H7 (cell line): ENCODE measurements at regions not wholly inside any gene's neighbourhood (a gene's known extent, or its start where the extent isn't known, plus 50 kb on each side); places are given as distances from the start of the nearest gene placed in this dataset.

Source experiments
- DNase-seq: peaks from one replicate; pipeline ENCODE4 v3.0.0; 2012
- H3K27me3 ChIP-seq: 2 replicates; pipeline ENCODE4 v1.6.0; 2011; ENCODE audit warnings: mild to moderate bottlenecking, low read length; ENCODE audit not compliant: control insufficient read depth, insufficient read depth
- H3K36me3 ChIP-seq: replicated peaks from 2 replicates; pipeline ENCODE4 v1.5.1; 2011; ENCODE audit warnings: low read length; ENCODE audit not compliant: control insufficient read depth, insufficient read depth
- H3K4me3 ChIP-seq: 2 replicates; pipeline ENCODE4 v1.5.1; 2011; ENCODE audit warnings: low read depth, mild to moderate bottlenecking, control low read depth, low read length, moderate library complexity; ENCODE audit not compliant: insufficient read depth

DNA sequence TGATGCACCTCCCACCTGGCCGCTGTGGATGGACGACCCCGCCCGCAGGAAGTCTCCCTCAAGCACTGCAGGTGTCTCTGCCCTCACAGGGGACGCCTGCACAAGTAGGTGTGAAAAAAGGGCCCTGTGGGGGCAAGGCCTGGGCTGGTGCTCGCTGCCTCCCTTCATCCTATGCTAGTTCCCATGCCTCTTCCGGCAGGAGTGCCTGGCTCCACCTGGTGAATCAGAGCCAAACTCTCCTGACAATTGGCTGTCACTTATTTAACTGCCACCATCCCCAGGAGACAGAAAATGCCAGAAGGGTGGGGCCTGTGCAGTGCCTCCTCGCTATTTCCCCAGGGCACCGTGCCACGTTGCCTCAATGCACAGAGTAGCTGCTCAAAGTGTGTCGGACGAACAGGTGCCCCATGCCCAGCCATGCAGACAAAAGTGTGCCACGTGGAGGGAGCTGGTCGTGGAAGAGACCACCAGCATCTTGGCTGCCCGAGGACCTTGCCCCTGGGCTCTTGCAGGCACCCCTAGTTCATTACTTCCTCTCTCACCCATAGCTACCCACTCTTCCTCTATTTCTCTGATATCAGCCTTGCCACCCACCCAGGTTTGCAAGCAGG, 170.7 kb downstream of the SEC14L1 start:
- no peak overlapping the region for H3K4me3 ChIP-seq
- H3K36me3 ChIP-seq, result peaks cover 2% of the 10 kb centered on the region
- no peaks in the 10 kb centered on the region for H3K27me3 ChIP-seq
- DNase-seq, result no peak

- H3K36me3 ChIP-seq, result peaks cover 2% of the 10 kb centered on the region
- no peak for DNase-seq
These were observed 171.4 kb downstream of the SEC14L1 start for GRCh38 chr17:77312061-77312701.

DNA sequence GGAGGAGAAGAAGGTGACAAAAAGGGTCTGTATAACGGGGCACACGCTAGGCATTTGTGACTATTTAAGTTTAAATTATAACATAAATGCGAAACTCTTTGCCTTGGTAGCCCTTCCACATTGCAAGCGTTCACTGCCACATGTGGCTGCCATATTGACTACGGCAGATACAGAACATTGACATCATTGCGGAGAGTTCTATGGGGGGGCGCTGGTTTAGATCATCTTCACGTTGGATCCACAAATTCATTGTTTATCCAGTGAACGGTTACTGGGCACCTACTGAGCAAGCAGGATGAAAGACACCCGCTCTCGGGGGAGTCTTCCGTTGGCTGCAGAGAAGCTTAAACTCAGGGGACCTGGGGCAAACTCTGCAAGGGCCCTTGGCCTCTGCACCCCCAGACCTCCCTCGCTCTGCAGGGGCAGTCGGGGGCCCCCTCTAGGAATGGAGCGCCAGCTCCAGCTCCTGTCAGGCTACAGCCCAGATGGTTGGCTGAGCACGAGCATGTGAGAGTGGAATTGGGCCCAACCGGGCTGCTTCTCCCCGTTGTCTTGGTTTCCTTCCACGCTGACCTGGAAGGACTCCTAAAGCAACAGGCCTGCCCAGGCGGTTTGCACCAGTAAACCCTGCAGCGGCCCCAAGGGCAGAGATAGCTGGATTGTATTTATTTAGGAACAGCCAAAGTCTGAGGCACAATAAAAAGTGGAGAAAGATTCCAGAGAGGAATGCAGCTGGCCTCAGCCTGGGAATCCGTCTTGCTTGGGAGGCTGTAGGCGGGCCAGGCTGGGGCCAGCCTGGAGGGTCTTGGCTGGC, 172.2 kb downstream of the SEC14L1 start:
- peak; percentile 63 for DNase-seq
- no peaks in the 10 kb centered on the region; the same call in 1 of the 2 replicates for H3K36me3 ChIP-seq

More at GRCh38 chr17:77312061-77312701, 171.4 kb downstream of the SEC14L1 start:
- Histone ChIP-seq H3K4me3 (no peak overlapping the region), H3K27me3 (no peaks in the 10 kb centered on the region)

DNA sequence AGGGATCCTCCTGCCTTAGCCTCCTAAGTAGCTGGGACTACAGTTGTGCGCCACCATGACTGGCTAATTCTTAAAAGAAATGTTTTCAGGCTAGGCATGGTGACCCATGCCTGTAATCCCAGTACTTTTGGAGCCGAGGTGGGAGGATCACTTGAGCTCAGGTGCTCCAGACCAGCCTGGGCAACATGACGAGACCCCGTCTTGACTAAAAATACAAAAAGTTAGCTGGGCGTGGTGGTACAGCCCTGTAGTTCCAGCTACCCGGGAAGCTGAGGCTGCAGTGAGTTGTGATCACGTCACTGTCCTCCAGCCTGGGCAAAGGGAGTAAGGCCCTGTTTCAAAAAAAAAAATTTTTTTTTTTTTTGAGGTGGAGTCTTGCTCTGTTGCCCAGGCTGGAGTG, 173.1 kb downstream of the SEC14L1 start:
- no peak for DNase-seq
- Histone ChIP-seq H3K27me3 (no peaks in the 10 kb centered on the region), H3K4me3 (no peak overlapping the region), H3K36me3 (no peaks in the 10 kb centered on the region; the same call in 1 of the 2 replicates)

More for the DNA sequence above, 172.2 kb downstream of the SEC14L1 start:
- no peak overlapping the region for H3K4me3 ChIP-seq
- no peaks in the 10 kb centered on the region for H3K27me3 ChIP-seq

- Histone ChIP-seq H3K27me3 (no peaks in the 10 kb centered on the region), H3K4me3 (no peak overlapping the region), H3K36me3 (no peaks in the 10 kb centered on the region; the same call in 1 of the 2 replicates)
- DNase-seq, result peak; percentile 59
These were observed 173.8 kb downstream of the SEC14L1 start for GRCh38 chr17:77314601-77315000.

- H3K4me3 ChIP-seq, result no peak overlapping the region
- H3K36me3 ChIP-seq, result no peaks in the 10 kb centered on the region; the same call in 1 of the 2 replicates
- no peak for DNase-seq
- H3K27me3 ChIP-seq, result no peaks in the 10 kb centered on the region
These were observed 174.2 kb downstream of the SEC14L1 start for GRCh38 chr17:77315010-77315409.

- Histone ChIP-seq H3K27me3 (no peaks in the 10 kb centered on the region), H3K4me3 (no peak overlapping the region), H3K36me3 (no peaks in the 10 kb centered on the region; the same call in 1 of the 2 replicates)
- peak; percentile 70 for DNase-seq
These were observed 174.9 kb downstream of the SEC14L1 start for GRCh38 chr17:77315551-77316190.

- Histone ChIP-seq H3K27me3 (no peaks in the 10 kb centered on the region), H3K4me3 (no peak overlapping the region), H3K36me3 (no peaks in the 10 kb centered on the region; the same call in 1 of the 2 replicates)
- DNase-seq, result peak; percentile 92
These were observed 175.4 kb downstream of the SEC14L1 start for GRCh38 chr17:77316191-77316641.

DNA sequence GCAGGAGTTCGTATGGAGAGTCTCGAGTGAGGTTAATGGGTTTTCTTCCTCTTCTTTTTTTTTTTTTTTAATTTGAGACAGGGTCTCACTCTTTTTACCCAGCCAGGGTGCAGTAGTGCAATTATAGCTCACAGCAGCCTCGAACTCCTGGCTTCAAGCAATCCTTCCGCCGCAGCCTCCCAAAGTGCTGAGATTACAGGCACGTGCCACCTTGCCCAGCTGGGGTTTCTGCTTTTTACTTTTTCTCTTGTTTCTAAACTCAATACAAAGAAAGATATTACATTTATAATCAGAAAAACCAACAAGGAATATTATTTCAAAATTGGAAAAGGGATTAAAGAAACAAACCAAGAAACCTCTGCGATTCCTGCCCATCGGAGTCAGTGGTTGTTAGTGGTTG, 175.9 kb downstream of the SEC14L1 start:
- DNase-seq, result no peak
- Histone ChIP-seq H3K27me3 (no peaks in the 10 kb centered on the region), H3K36me3 (no peaks in the 10 kb centered on the region; the same call in 1 of the 2 replicates), H3K4me3 (no peak overlapping the region)

DNA sequence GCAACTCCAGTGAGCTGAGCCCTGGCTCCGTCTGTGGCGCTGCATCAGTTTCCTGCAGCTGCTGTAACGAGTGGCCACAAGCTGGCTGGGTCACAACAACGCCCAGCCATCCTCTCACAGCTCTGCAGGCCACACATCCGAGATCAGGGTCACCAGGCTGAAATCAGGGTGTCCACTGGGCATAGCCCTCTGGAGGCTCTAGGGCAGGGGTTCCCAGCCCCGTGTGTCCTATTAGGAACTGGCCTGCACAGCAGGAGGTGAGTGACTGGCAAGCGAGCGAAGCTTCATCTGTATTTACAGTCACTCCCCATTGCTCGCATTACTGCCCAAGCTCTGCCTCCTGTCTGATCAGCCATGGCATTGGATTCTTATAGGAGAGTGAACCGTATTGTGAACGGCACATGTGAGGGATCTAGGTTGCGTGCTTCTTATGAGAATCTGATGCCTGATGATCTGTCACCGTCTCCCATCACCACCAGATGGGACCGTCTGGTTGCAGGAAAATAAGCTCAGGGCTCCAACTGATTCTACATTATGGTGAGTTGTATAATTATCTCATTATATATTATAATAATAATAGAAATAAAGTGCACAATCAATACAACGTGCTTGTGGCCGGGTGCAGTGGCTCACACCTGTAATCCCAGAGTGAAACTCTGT, 176.5 kb downstream of the SEC14L1 start:
- Histone ChIP-seq H3K36me3 (no peaks in the 10 kb centered on the region; the same call in 1 of the 2 replicates), H3K4me3 (no peak overlapping the region), H3K27me3 (no peaks in the 10 kb centered on the region)
- DNase-seq, result peak; percentile 35

- Histone ChIP-seq H3K27me3 (no peaks in the 10 kb centered on the region), H3K4me3 (no peak overlapping the region), H3K36me3 (no peaks in the 10 kb centered on the region)
- DNase-seq, result no peak
These were observed 177.3 kb downstream of the SEC14L1 start for GRCh38 chr17:77318021-77318420.

- Histone ChIP-seq H3K36me3 (no peaks in the 10 kb centered on the region), H3K27me3 (no peaks in the 10 kb centered on the region), H3K4me3 (no peak overlapping the region)
- DNase-seq, result peak; percentile 25
These were observed 177.9 kb downstream of the SEC14L1 start for GRCh38 chr17:77318491-77319210.

DNA sequence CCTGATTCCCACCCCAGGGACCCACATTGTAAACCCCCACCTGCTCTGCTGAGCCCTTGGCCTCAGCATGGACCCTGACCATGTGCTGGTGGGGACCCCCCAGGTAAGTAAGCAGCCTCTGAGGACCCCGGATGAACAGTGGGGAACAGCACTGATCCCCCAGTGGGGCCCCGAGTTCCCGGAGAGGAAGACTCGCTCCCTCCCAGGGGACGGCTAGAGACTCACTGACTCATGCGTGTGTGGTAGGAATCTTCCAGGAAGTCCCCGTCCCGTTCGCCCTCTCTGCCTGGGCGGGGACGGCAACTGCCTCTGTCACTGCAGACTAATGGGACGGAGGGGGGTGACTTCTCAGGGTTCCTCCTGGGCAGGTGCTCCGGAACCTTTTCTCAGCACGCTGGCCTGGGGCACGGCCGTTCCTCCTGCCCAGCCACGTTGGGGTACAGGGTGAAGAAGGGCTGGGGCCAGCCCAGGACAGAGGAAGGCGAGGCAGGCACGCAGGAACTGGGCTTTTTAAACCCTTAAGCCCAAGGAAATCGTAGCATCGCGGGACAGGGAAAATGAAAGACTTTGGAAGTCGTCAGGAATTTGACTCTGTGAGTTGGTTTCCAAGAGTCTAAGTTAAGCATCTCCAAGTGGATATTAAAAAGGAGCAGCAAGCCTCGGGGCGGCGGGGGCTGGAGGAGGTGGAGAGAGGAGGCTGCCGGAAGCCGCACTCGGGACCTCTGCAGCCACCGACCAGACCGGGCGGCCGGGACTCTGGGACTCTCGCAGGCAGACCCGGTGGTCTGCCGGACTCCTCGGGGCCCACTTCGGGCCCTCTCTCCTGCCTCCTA, 178.7 kb downstream of the SEC14L1 start:
- Histone ChIP-seq H3K36me3 (no peaks in the 10 kb centered on the region), H3K27me3 (no peaks in the 10 kb centered on the region), H3K4me3 (no peak overlapping the region)
- DNase-seq, result peak; percentile 68
